GM23338 (cell line): ENCODE measurements at regions not wholly inside any gene's neighbourhood (a gene's known extent, or its start where the extent isn't known, plus 50 kb on each side); places are given as distances from the start of the nearest gene placed in this dataset.
A peak's percentile ranks its signal among the peaks of the same experiment; 100 is the strongest.

ENCODE experiments used
- ATAC-seq: fragments of 200-7000 bp; cut with Tn5 transposase; 3 replicates; pipeline ENCODE4 v1.9.1; 2020
- DNase-seq: peaks from one replicate; pipeline ENCODE4 v3.0.0-alpha.2; 2015; ENCODE audit warnings: low spot score
- H2AFZ ChIP-seq: fragments of 200-600 bp; sonication (generic); 2 replicates; pipeline ENCODE4 v1.8.0; 2016; ENCODE audit warnings: antibody characterized with exemption, mild to moderate bottlenecking, moderate library complexity
- H3F3A ChIP-seq: fragments of 200-600 bp; sonication (generic); replicated peaks from 2 replicates; pipeline ENCODE4 v1.8.0; 2017; ENCODE audit warnings: antibody characterized with exemption, mixed run types, low read depth
- H3K27ac ChIP-seq: fragments of 200-600 bp; sonication (generic); 2 replicates; pipeline ENCODE4 v1.6.1; 2016; ENCODE audit warnings: low read depth
- H3K27me3 ChIP-seq: fragments of 200-600 bp; sonication (generic); 2 replicates; pipeline ENCODE4 v1.8.0; 2016; ENCODE audit warnings: mild to moderate bottlenecking, mixed run types, moderate library complexity; ENCODE audit not compliant: insufficient read depth
- H3K36me3 ChIP-seq: fragments of 200-600 bp; sonication (generic); 2 replicates; pipeline ENCODE4 v1.8.0; 2016; ENCODE audit warnings: mild to moderate bottlenecking; ENCODE audit not compliant: insufficient read depth
- H3K4me1 ChIP-seq: fragments of 200-600 bp; sonication (generic); 2 replicates; pipeline ENCODE4 v1.8.0; 2016; ENCODE audit warnings: mild to moderate bottlenecking, moderate library complexity; ENCODE audit not compliant: insufficient read depth
- H3K4me2 ChIP-seq: fragments of 200-600 bp; sonication (generic); 2 replicates; pipeline ENCODE4 v1.7.1; 2017; ENCODE audit warnings: mixed run types
- H3K4me3 ChIP-seq: fragments of 200-600 bp; sonication (generic); 2 replicates; pipeline ENCODE4 v1.6.1; 2016; ENCODE audit warnings: mixed run types
- H3K79me2 ChIP-seq: fragments of 200-600 bp; sonication (generic); replicated peaks from 2 replicates; pipeline ENCODE4 v1.8.0; 2017; ENCODE audit warnings: mild to moderate bottlenecking; ENCODE audit not compliant: insufficient read depth
- H3K9me2 ChIP-seq: fragments of 200-600 bp; sonication (generic); 2 replicates; pipeline ENCODE4 v1.8.0; 2017; ENCODE audit not compliant: insufficient read depth
- H4K20me1 ChIP-seq: fragments of 200-600 bp; sonication (generic); replicated peaks from 2 replicates; pipeline ENCODE4 v1.8.0; 2017; ENCODE audit warnings: mild to moderate bottlenecking; ENCODE audit not compliant: insufficient read depth
- H3K27ac Mint-ChIP-seq: 2 replicates; pipeline ENCODE4 v1.8.0; 2020; ENCODE audit warnings: inconsistent platforms, mild to moderate bottlenecking, moderate library complexity, mixed read lengths
- H3K27me3 Mint-ChIP-seq: 3 replicates; pipeline ENCODE4 v1.8.0; 2022; ENCODE audit warnings: low read depth, mild to moderate bottlenecking, moderate library complexity, mixed read lengths, inconsistent platforms; ENCODE audit not compliant: insufficient read depth, poor library complexity
- H3K36me3 Mint-ChIP-seq: 3 replicates; pipeline ENCODE4 v1.8.0; 2021; ENCODE audit warnings: low read depth, mild to moderate bottlenecking, inconsistent platforms, moderate library complexity, mixed read lengths
- H3K4me1 Mint-ChIP-seq: 3 replicates; pipeline ENCODE4 v1.8.0; 2020; ENCODE audit warnings: mild to moderate bottlenecking, inconsistent platforms, mixed read lengths
- H3K4me3 Mint-ChIP-seq: 3 replicates; pipeline ENCODE4 v1.8.0; 2021; ENCODE audit warnings: moderate library complexity, mild to moderate bottlenecking, inconsistent platforms, mixed read lengths
- H3K9me3 Mint-ChIP-seq: 3 replicates; pipeline ENCODE4 v1.8.0; 2020; ENCODE audit warnings: moderate library complexity, mild to moderate bottlenecking, inconsistent platforms, mixed read lengths
- CREB1 ChIP-seq: fragments of 250-450 bp; sonication (Bioruptor Pico); IDR thresholded peaks from 2 replicates; pipeline ENCODE4 v1.5.0; 2020; ENCODE audit warnings: low read depth, mild to moderate bottlenecking, moderate library complexity
- CTCF ChIP-seq, 2 experiments: fragments of 200-600 bp in 1 of 2; sonication (generic) in 1 of 2; conservative IDR thresholded peaks; 2 replicates each; pipeline versions ENCODE4 v1.5.1 to v1.6.1; 2016 to 2017; ENCODE audit warnings: antibody characterized with exemption in 2 of 2, low read depth in 2 of 2, mild to moderate bottlenecking in 2 of 2, moderate library complexity in 1 of 2
- JUNB ChIP-seq: IDR thresholded peaks from one replicate; pipeline ENCODE4 v1.6.1; 2016; ENCODE audit warnings: antibody characterized with exemption; ENCODE audit not compliant: unreplicated experiment
- NANOG ChIP-seq: IDR thresholded peaks from 2 replicates; pipeline ENCODE4 v1.6.1; 2016; ENCODE audit warnings: antibody characterized with exemption, borderline replicate concordance
- POLR2AphosphoS5 ChIP-seq: IDR thresholded peaks from 2 replicates; pipeline ENCODE4 v1.6.1; 2016; ENCODE audit warnings: antibody characterized with exemption, low read depth
- REST ChIP-seq: IDR thresholded peaks from one replicate; pipeline ENCODE4 v1.6.1; 2018; ENCODE audit warnings: antibody characterized with exemption; ENCODE audit not compliant: unreplicated experiment
- STAT1 ChIP-seq: IDR thresholded peaks from one replicate; pipeline ENCODE4 v1.6.1; 2016; ENCODE audit warnings: antibody characterized with exemption; ENCODE audit not compliant: unreplicated experiment
- ZNF331 ChIP-seq: fragments of 250-450 bp; sonication (Bioruptor Pico); IDR thresholded peaks from 2 replicates; pipeline ENCODE4 v1.5.0; 2020; ENCODE audit warnings: low read depth, mild to moderate bottlenecking, moderate library complexity
- ZNF462 ChIP-seq: fragments of 250-450 bp; sonication (Bioruptor Pico); IDR thresholded peaks from 2 replicates; pipeline ENCODE4 v1.5.0; 2020; ENCODE audit warnings: mild to moderate bottlenecking, moderate library complexity

- TF ChIP-seq STAT1 (no peak), CREB1 (CRISPR knock-in tag) (no peak), ZNF462 (CRISPR knock-in tag) (no peak), NANOG (no peak), ZNF331 (CRISPR knock-in tag) (no peak), JUNB (no peak)
Measured at GRCh38 chr15:61598655-61599054, 369.6 kb upstream of the RORA start (continued).

GRCh38 chr15:61584410-61584809 lies 355.3 kb upstream of the RORA start:
- Histone ChIP-seq H3K4me2 (no peak overlapping the region), H3K27me3 (no peaks in the 10 kb centered on the region), H2AFZ (no peak overlapping the region), H3K4me3 (no peak overlapping the region), H4K20me1 (no peaks in the 10 kb centered on the region), H3K36me3 (no peaks in the 10 kb centered on the region), H3F3A (no peaks in the 10 kb centered on the region), H3K4me1 (peaks cover 5% of the 10 kb centered on the region; the same call in 1 of the 2 replicates), H3K27ac (no peak overlapping the region), H3K9me2 (no peaks in the 10 kb centered on the region), H3K79me2 (no peaks in the 10 kb centered on the region)
- Mint-ChIP-seq H3K9me3 (peaks cover 10% of the 10 kb centered on the region; the same call in 2 of the 3 replicates), H3K4me1 (peaks cover 7% of the 10 kb centered on the region), H3K4me3 (no peak overlapping the region), H3K27ac (no peak overlapping the region), H3K36me3 (no peaks in the 10 kb centered on the region), H3K27me3 (peaks cover 3% of the 10 kb centered on the region)
- no peak for ATAC-seq
- TF ChIP-seq ZNF331 (CRISPR knock-in tag) (no peak), POLR2AphosphoS5 (no peak), CTCF (conservative IDR thresholded peaks at IDR 0.05; ENCODE audit: low read depth in 2 of 2) (no peak), REST (peak; percentile 66)
- no peak for DNase-seq
